H1 (cell line): ENCODE measurements at regions not wholly inside any gene's neighbourhood (a gene's known extent, or its start where the extent isn't known, plus 50 kb on each side); places are given as distances from the start of the nearest gene placed in this dataset.

Source experiments
- CTCF ChIA-PET: fragments of 300-600 bp; sonication (Branson Sonifier 250); formaldehyde crosslinking; loops from one replicate; lab custom pipeline; 2021; ENCODE audit not compliant: partially characterized antibody; lab: Charles Lee
- POLR2A ChIA-PET: fragments of 300-600 bp; sonication (Branson Sonifier 250); formaldehyde crosslinking; loops from one replicate; lab custom pipeline; 2021; ENCODE audit warnings: inconsistent platforms; ENCODE audit not compliant: partially characterized antibody; lab: Charles Lee
- DNase-seq, 2 experiments: peaks; one replicate each; pipeline versions ENCODE4 v3.0.0 to v3.0.0-alpha.2; 2010 to 2022; ENCODE audit warnings: low spot score in 2 of 2, low read depth in 1 of 2, mixed read lengths in 1 of 2
- FAIRE-seq: peaks from 2 replicates; lab custom pipeline; 2011; peaks lifted over from hg19 to GRCh38; lab: Jason Lieb, UNC
- H2AFZ ChIP-seq: 2 replicates; pipeline ENCODE4 v1.8.1; 2012; ENCODE audit warnings: low read length, inconsistent platforms
- H2AK5ac ChIP-seq: 2 replicates; pipeline ENCODE4 v1.6.1; 2013; ENCODE audit warnings: low read depth, low read length
- H2BK120ac ChIP-seq: replicated peaks from 2 replicates; pipeline ENCODE3; 2013; ENCODE audit warnings: low read depth, low read length, inconsistent platforms
- H2BK12ac ChIP-seq: 2 replicates; pipeline ENCODE4 v1.6.1; 2013; ENCODE audit warnings: low read depth, low read length
- H2BK15ac ChIP-seq: 2 replicates; pipeline ENCODE4 v1.6.1; 2013; ENCODE audit warnings: low read length
- H2BK20ac ChIP-seq: 2 replicates; pipeline ENCODE4 v1.6.1; 2013; ENCODE audit warnings: low read length
- H2BK5ac ChIP-seq: 2 replicates; pipeline ENCODE4 v1.6.1; 2013; ENCODE audit warnings: low read depth, low read length
- H3K14ac ChIP-seq: 2 replicates; pipeline ENCODE4 v1.6.1; 2013; ENCODE audit warnings: inconsistent platforms; ENCODE audit not compliant: insufficient read length
- H3K18ac ChIP-seq: 2 replicates; pipeline ENCODE4 v1.6.1; 2013; ENCODE audit warnings: low read length; ENCODE audit errors: extremely low read depth
- H3K23ac ChIP-seq: 2 replicates; pipeline ENCODE4 v1.6.1; 2013; ENCODE audit warnings: inconsistent platforms; ENCODE audit not compliant: insufficient read length
- H3K23me2 ChIP-seq: 2 replicates; pipeline ENCODE4 v1.6.1; 2013; ENCODE audit warnings: low read depth, low read length
- H3K27ac ChIP-seq: 2 replicates; pipeline ENCODE4 v1.6.1; 2011; ENCODE audit warnings: low read depth, low read length, inconsistent platforms
- H3K27me3 ChIP-seq, 4 experiments: replicated peaks in 1 of 4; 1 replicate in 1 of 4; 2 replicates in 3 of 4; pipeline versions ENCODE4 v1.6.1 to v1.8.1; 2011 to 2013; ENCODE audit warnings: low read length in 3 of 4, mild to moderate bottlenecking in 3 of 4, inconsistent platforms in 2 of 4, mixed read lengths in 2 of 4, moderate library complexity in 1 of 4; ENCODE audit not compliant: control insufficient read depth in 3 of 4, insufficient read depth in 3 of 4; ENCODE audit errors: extremely low read depth in 1 of 4
- H3K36me3 ChIP-seq, 4 experiments: 2 replicates each; pipeline versions ENCODE4 v1.6.1 to v1.8.1; 2011 to 2013; ENCODE audit warnings: mild to moderate bottlenecking in 4 of 4, low read length in 3 of 4, moderate library complexity in 2 of 4, control low read depth in 1 of 4, inconsistent platforms in 1 of 4; ENCODE audit not compliant: insufficient read depth in 4 of 4, control insufficient read depth in 2 of 4
- H3K4ac ChIP-seq: replicated peaks from 2 replicates; pipeline ENCODE3; 2013; ENCODE audit warnings: low read length, low read depth, mixed read lengths, inconsistent platforms; ENCODE audit not compliant: insufficient read length
- H3K4me1 ChIP-seq, 4 experiments: replicated peaks in 1 of 4; 1 replicate in 1 of 4; 2 replicates in 3 of 4; pipeline versions ENCODE4 v1.6.1 to v1.8.1; 2011 to 2013; ENCODE audit warnings: low read length in 3 of 4, inconsistent platforms in 2 of 4, mixed read lengths in 1 of 4; ENCODE audit not compliant: insufficient read depth in 4 of 4, control insufficient read depth in 3 of 4
- H3K4me2 ChIP-seq, 2 experiments: 2 replicates each; pipeline versions ENCODE4 v1.6.1 to v1.8.1; 2011 to 2013; ENCODE audit warnings: low read depth in 2 of 2, low read length in 2 of 2, control low read depth in 1 of 2, inconsistent platforms in 1 of 2, mild to moderate bottlenecking in 1 of 2; ENCODE audit not compliant: insufficient read depth in 1 of 2
- H3K4me3 ChIP-seq, 4 experiments: fragments of 200-600, 300-600 bp in 1 of 4; sonication (generic), shearing (Covaris generic), sonication (Bioruptor Twin) in 1 of 4; 2 replicates each; pipeline versions ENCODE4 v1.5.1 to v1.8.1; 2011 to 2016; ENCODE audit warnings: low read length in 4 of 4, low read depth in 3 of 4, control low read depth in 2 of 4, inconsistent platforms in 2 of 4, mild to moderate bottlenecking in 2 of 4, mixed read lengths in 1 of 4, moderate library complexity in 1 of 4; ENCODE audit not compliant: insufficient read depth in 2 of 4; ENCODE audit errors: extremely low read depth in 1 of 4
- H3K56ac ChIP-seq: replicated peaks from 2 replicates; pipeline ENCODE3; 2013; ENCODE audit warnings: low read depth, mild to moderate bottlenecking, mixed read lengths, low read length, inconsistent platforms; ENCODE audit not compliant: insufficient read length
- H3K79me1 ChIP-seq: 2 replicates; pipeline ENCODE4 v1.6.1; 2013; ENCODE audit warnings: low read depth, low read length, control low read depth
- H3K79me2 ChIP-seq, 2 experiments: 2 replicates each; pipeline versions ENCODE4 v1.6.1 to v1.8.1; 2012 to 2013; ENCODE audit warnings: low read length in 2 of 2, mild to moderate bottlenecking in 2 of 2, inconsistent platforms in 1 of 2; ENCODE audit not compliant: insufficient read depth in 2 of 2, control insufficient read depth in 1 of 2
- H3K9ac ChIP-seq, 4 experiments: replicated peaks in 1 of 4; 1 replicate in 1 of 4; 2 replicates in 3 of 4; pipeline versions ENCODE4 v1.6.1 to v1.8.1; 2011 to 2013; ENCODE audit warnings: low read depth in 3 of 4, low read length in 3 of 4, control low read depth in 2 of 4, mild to moderate bottlenecking in 2 of 4, moderate library complexity in 2 of 4, inconsistent platforms in 1 of 4; ENCODE audit errors: extremely low read depth in 1 of 4
- H3K9me3 ChIP-seq, 2 experiments: 2 replicates each; pipeline versions ENCODE4 v1.6.1 to v1.8.1; 2012 to 2013; ENCODE audit warnings: mild to moderate bottlenecking in 2 of 2, moderate library complexity in 2 of 2, control low read depth in 1 of 2, inconsistent platforms in 1 of 2, low read depth in 1 of 2, low read length in 1 of 2, mixed read lengths in 1 of 2; ENCODE audit not compliant: insufficient read depth in 2 of 2
- H4K20me1 ChIP-seq, 2 experiments: replicated peaks in 1 of 2; 2 replicates each; pipeline versions ENCODE3 to v1.8.1; 2011 to 2013; ENCODE audit warnings: inconsistent platforms in 2 of 2, low read length in 2 of 2, mild to moderate bottlenecking in 1 of 2; ENCODE audit not compliant: insufficient read depth in 2 of 2, control insufficient read depth in 1 of 2
- H4K5ac ChIP-seq: 2 replicates; pipeline ENCODE4 v1.6.1; 2013; ENCODE audit warnings: low read length, low read depth, mixed read lengths, inconsistent platforms; ENCODE audit not compliant: insufficient read length
- H4K8ac ChIP-seq: 2 replicates; pipeline ENCODE4 v1.8.0; 2013; ENCODE audit warnings: mild to moderate bottlenecking, moderate library complexity, low read length, inconsistent platforms; ENCODE audit not compliant: insufficient read depth; ENCODE audit errors: extremely low read depth
- H4K91ac ChIP-seq: replicated peaks from 2 replicates; pipeline ENCODE3; 2013; ENCODE audit warnings: low read length, mixed read lengths, inconsistent platforms; ENCODE audit not compliant: insufficient read length
- TF ChIP-seq, protein P1 (sequence below): IDR thresholded peaks from 2 replicates; pipeline ENCODE4 v1.6.1; 2011; ENCODE audit warnings: low read length, improper control_type of control experiment
- TF ChIP-seq, protein P2 (sequence below), 3 experiments: IDR thresholded peaks; 1 replicate in 2 of 3; 2 replicates in 1 of 3; pipeline versions ENCODE4 v1.5.1 to v1.6.1; 2011; ENCODE audit warnings: low read length in 3 of 3, mild to moderate bottlenecking in 3 of 3, inconsistent platforms in 2 of 3, low read depth in 1 of 3, moderate library complexity in 1 of 3; ENCODE audit not compliant: insufficient read depth in 1 of 3; ENCODE audit errors: control extremely low read depth in 1 of 3

DNA sequence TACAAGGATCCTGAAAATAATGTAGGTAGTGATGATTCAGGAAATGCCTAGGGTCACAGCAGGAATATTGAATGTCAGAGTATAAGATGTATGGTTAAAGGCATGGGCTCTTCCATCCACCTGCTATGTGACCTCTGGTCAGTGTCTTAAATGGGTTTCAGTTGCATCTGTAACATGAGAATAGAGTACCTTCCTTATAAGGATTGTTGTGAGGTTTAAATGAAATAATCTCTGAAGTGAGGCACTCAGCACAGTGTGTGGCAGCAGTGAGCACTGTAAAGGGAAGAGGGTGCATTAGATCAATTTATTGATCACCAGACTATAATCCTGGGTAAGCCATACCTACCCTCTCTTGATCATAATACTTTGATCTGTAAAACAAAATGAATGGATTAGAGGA lies 319.1 kb downstream of the SLC4A3 start:
- POLR2A ChIA-PET, result no interaction called here
- Histone ChIP-seq H2AK5ac (no peak overlapping the region), H3K79me1 (no peaks in the 10 kb centered on the region), H3K4me3 (no peak overlapping the region), H2BK120ac (no peak overlapping the region), H2BK5ac (no peak overlapping the region), H3K4me1 (no peaks in the 10 kb centered on the region), H3K18ac (no peak overlapping the region), H4K91ac (no peak overlapping the region), H3K36me3 (no peaks in the 10 kb centered on the region), H4K5ac (no peak overlapping the region), H3K9ac (no peak overlapping the region), H2BK20ac (no peak overlapping the region), H2BK15ac (no peak overlapping the region), H3K27me3 (no peaks in the 10 kb centered on the region), H3K14ac (no peak overlapping the region), H3K23me2 (no peaks in the 10 kb centered on the region), H3K79me2 (no peaks in the 10 kb centered on the region), H3K4ac (no peak overlapping the region), H3K4me2 (no peak overlapping the region), H3K27ac (no peak overlapping the region), H3K56ac (no peak overlapping the region), H2AFZ (no peak overlapping the region), H3K9me3 (no peaks in the 10 kb centered on the region), H3K23ac (no peak overlapping the region), H2BK12ac (no peak overlapping the region), H4K20me1 (no peaks in the 10 kb centered on the region), H4K8ac (no peak overlapping the region)
- TF ChIP-seq, protein P1, sequence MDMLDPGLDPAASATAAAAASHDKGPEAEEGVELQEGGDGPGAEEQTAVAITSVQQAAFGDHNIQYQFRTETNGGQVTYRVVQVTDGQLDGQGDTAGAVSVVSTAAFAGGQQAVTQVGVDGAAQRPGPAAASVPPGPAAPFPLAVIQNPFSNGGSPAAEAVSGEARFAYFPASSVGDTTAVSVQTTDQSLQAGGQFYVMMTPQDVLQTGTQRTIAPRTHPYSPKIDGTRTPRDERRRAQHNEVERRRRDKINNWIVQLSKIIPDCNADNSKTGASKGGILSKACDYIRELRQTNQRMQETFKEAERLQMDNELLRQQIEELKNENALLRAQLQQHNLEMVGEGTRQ, result no peak
- TF ChIP-seq, protein P2, sequence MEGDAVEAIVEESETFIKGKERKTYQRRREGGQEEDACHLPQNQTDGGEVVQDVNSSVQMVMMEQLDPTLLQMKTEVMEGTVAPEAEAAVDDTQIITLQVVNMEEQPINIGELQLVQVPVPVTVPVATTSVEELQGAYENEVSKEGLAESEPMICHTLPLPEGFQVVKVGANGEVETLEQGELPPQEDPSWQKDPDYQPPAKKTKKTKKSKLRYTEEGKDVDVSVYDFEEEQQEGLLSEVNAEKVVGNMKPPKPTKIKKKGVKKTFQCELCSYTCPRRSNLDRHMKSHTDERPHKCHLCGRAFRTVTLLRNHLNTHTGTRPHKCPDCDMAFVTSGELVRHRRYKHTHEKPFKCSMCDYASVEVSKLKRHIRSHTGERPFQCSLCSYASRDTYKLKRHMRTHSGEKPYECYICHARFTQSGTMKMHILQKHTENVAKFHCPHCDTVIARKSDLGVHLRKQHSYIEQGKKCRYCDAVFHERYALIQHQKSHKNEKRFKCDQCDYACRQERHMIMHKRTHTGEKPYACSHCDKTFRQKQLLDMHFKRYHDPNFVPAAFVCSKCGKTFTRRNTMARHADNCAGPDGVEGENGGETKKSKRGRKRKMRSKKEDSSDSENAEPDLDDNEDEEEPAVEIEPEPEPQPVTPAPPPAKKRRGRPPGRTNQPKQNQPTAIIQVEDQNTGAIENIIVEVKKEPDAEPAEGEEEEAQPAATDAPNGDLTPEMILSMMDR (IDR thresholded peaks at IDR 0.05; ENCODE audit: control extremely low read depth in 1 of 3, insufficient read depth in 1 of 3, low read depth in 1 of 3, low read length in 3 of 3), result peak in 1 of 3 experiments; percentile 8; a peak in 1 of 4 replicates
- CTCF ChIA-PET, result interaction anchor here (1.2 to 2.2 kb wide), 4 partner anchors 11 to 52 kb away, joined by 3 to 6 read pairs (median 5); no protein-coding TSS in a partner anchor
- DNase-seq (no peak), FAIRE-seq (no peak)
